Activated T-cell treated with anti-CD3 and anti-CD28 coated beads, Interleukin-2, amount 50 U/mL, for 1 hour (primary cell): ENCODE measurements at regions not wholly inside any gene's neighbourhood (a gene's known extent, or its start where the extent isn't known, plus 50 kb on each side); places are given as distances from the start of the nearest gene placed in this dataset.
"Not testable (repeated sequence)": the region's sequence is repeated elsewhere in the genome, so short reads cannot be mapped to it uniquely, and the experiment has no call there.

ENCODE experiments used
- DNase-seq: peaks from one replicate; pipeline ENCODE4 v3.0.0-alpha.2; 2020

GRCh38 chr18:961644-962355 is 57.1 kb downstream of the ADCYAP1 start:
- DNase-seq, result peak; percentile 37

GRCh38 chr18:963276-963675 is 58.6 kb downstream of the ADCYAP1 start:
- DNase-seq, result no peak

GRCh38 chr18:965921-966758 is 61.5 kb downstream of the ADCYAP1 start:
- no peak for DNase-seq

- DNase-seq, result no peak
Observed at GRCh38 chr18:966759-967576, 62.3 kb downstream of the ADCYAP1 start.

- DNase-seq, result not testable (repeated sequence)
Observed at GRCh38 chr18:968910-969309, 64.2 kb downstream of the ADCYAP1 start.

GRCh38 chr18:969311-969710 is 64.6 kb downstream of the ADCYAP1 start:
- not testable (repeated sequence) for DNase-seq

- DNase-seq, result not testable (repeated sequence)
Observed at GRCh38 chr18:974606-975005, 69.9 kb downstream of the ADCYAP1 start.

GRCh38 chr18:976393-977128 is 71.9 kb downstream of the ADCYAP1 start:
- DNase-seq, result not testable (repeated sequence)

GRCh38 chr18:977327-977726 is 72.7 kb downstream of the ADCYAP1 start:
- not testable (repeated sequence) for DNase-seq

GRCh38 chr18:977732-978131 is 73.1 kb downstream of the ADCYAP1 start:
- not testable (repeated sequence) for DNase-seq

GRCh38 chr18:980586-980985 is 75.9 kb downstream of the ADCYAP1 start:
- no peak for DNase-seq

- no peak for DNase-seq
Observed at GRCh38 chr18:984004-984403, 79.3 kb downstream of the ADCYAP1 start.

- DNase-seq, result no peak
Observed at GRCh38 chr18:985212-985661, 80.6 kb downstream of the ADCYAP1 start.

- no peak for DNase-seq
Observed at GRCh38 chr18:986051-986450, 81.4 kb downstream of the ADCYAP1 start.

GRCh38 chr18:986552-986951 is 81.9 kb downstream of the ADCYAP1 start:
- DNase-seq, result no peak

GRCh38 chr18:987325-988186 is 82.9 kb downstream of the ADCYAP1 start:
- DNase-seq, result no peak

GRCh38 chr18:989425-989824 is 84.8 kb downstream of the ADCYAP1 start:
- DNase-seq, result no peak

- no peak for DNase-seq
Observed at GRCh38 chr18:990197-990596, 85.5 kb downstream of the ADCYAP1 start.

- no peak for DNase-seq
Observed at GRCh38 chr18:991441-991840, 86.8 kb downstream of the ADCYAP1 start.

- no peak for DNase-seq
Observed at GRCh38 chr18:993560-993959, 88.9 kb downstream of the ADCYAP1 start.

GRCh38 chr18:995629-996028 is 91.0 kb downstream of the ADCYAP1 start:
- DNase-seq, result no peak
